Islet precursor cell (in vitro differentiated cells): ENCODE measurements at regions not wholly inside any gene's neighbourhood (a gene's known extent, or its start where the extent isn't known, plus 50 kb on each side); places are given as distances from the start of the nearest gene placed in this dataset.
"Not testable (repeated sequence)": the region's sequence is repeated elsewhere in the genome, so short reads cannot be mapped to it uniquely, and the experiment has no call there.

ENCODE experiments used
- DNase-seq: peaks from one replicate; pipeline ENCODE4 v3.0.0-alpha.2; 2018

GRCh38 chr4:138485498-138485897 lies 243.3 kb upstream of the SLC7A11 start:
- no peak for DNase-seq

GRCh38 chr4:138475116-138475515 lies 233.0 kb upstream of the SLC7A11 start:
- no peak for DNase-seq

- DNase-seq = no peak
Observed at GRCh38 chr4:138473339-138473738, 231.2 kb upstream of the SLC7A11 start.

- DNase-seq = no peak
Observed at GRCh38 chr4:138460477-138461414, 218.6 kb upstream of the SLC7A11 start.

GRCh38 chr4:138458751-138459150 lies 216.6 kb upstream of the SLC7A11 start:
- no peak for DNase-seq

GRCh38 chr4:138456349-138456748 lies 214.2 kb upstream of the SLC7A11 start:
- DNase-seq = not testable (repeated sequence)

- no peak for DNase-seq
Observed at GRCh38 chr4:138455097-138455496, 212.9 kb upstream of the SLC7A11 start.

- DNase-seq = no peak
Observed at GRCh38 chr4:138452826-138453225, 210.7 kb upstream of the SLC7A11 start.

GRCh38 chr4:138451276-138451663 lies 209.1 kb upstream of the SLC7A11 start:
- no peak for DNase-seq

- no peak for DNase-seq
Observed at GRCh38 chr4:138450546-138451275, 208.6 kb upstream of the SLC7A11 start.

- DNase-seq = peak; percentile 54
Observed at GRCh38 chr4:138449938-138450337, 207.8 kb upstream of the SLC7A11 start.

- DNase-seq = no peak
Observed at GRCh38 chr4:138448169-138448568, 206.0 kb upstream of the SLC7A11 start.

GRCh38 chr4:138446456-138446855 lies 204.3 kb upstream of the SLC7A11 start:
- no peak for DNase-seq

GRCh38 chr4:138445098-138445497 lies 202.9 kb upstream of the SLC7A11 start:
- no peak for DNase-seq

- no peak for DNase-seq
Observed at GRCh38 chr4:138444260-138444659, 202.1 kb upstream of the SLC7A11 start.

GRCh38 chr4:138439143-138439581 lies 197.0 kb upstream of the SLC7A11 start:
- no peak for DNase-seq

GRCh38 chr4:138438608-138439007 lies 196.5 kb upstream of the SLC7A11 start:
- DNase-seq = no peak

GRCh38 chr4:138437263-138437851 lies 195.2 kb upstream of the SLC7A11 start:
- no peak for DNase-seq

- DNase-seq = not testable (repeated sequence)
Observed at GRCh38 chr4:138435733-138436132, 193.6 kb upstream of the SLC7A11 start.

GRCh38 chr4:138435046-138435445 lies 192.9 kb upstream of the SLC7A11 start:
- not testable (repeated sequence) for DNase-seq

- DNase-seq = no peak
Observed at GRCh38 chr4:138428611-138429010, 186.5 kb upstream of the SLC7A11 start.

- DNase-seq = no peak
Observed at GRCh38 chr4:138426786-138427185, 184.6 kb upstream of the SLC7A11 start.

GRCh38 chr4:138420471-138420870 lies 178.3 kb upstream of the SLC7A11 start:
- no peak for DNase-seq

- DNase-seq = no peak
Observed at GRCh38 chr4:138414202-138414601, 172.1 kb upstream of the SLC7A11 start.
